ENCODE measurements at regions not wholly inside any gene's neighbourhood (a gene's known extent, or its start where the extent isn't known, plus 50 kb on each side); places are given as distances from the start of the nearest gene placed in this dataset.
"Not testable (repeated sequence)": the region's sequence is repeated elsewhere in the genome, so short reads cannot be mapped to it uniquely, and the experiment has no call there.

- no peaks in the 10 kb centered on the region for H3K9me3 ChIP-seq (ENCODE audit: low read length)
- no peaks in the 10 kb centered on the region for H3K36me3 ChIP-seq (ENCODE audit: insufficient read depth, low read length)
- TF ChIP-seq CTCF (IDR thresholded peaks at IDR 0.05; ENCODE audit: low read length), result no peak
- H3K9ac ChIP-seq (ENCODE audit: low read length), result no peak overlapping the region
- H3K4me2 ChIP-seq (ENCODE audit: low read length), result no peak overlapping the region
- H3K27ac ChIP-seq (ENCODE audit: low read depth, low read length, poor library complexity, severe bottlenecking), result no peak overlapping the region
- H2AFZ ChIP-seq (ENCODE audit: low read length), result no peak overlapping the region
- H4K20me1 ChIP-seq (ENCODE audit: insufficient read depth, low read length), result no peaks in the 10 kb centered on the region
- no peaks in the 10 kb centered on the region for H3F3A ChIP-seq (ENCODE audit: insufficient read depth, low read length)
- H3K4me1 ChIP-seq (ENCODE audit: insufficient read depth, low read length, severe bottlenecking), result no peaks in the 10 kb centered on the region
- H3K79me2 ChIP-seq (ENCODE audit: insufficient read depth, low read length), result no peaks in the 10 kb centered on the region
- no peaks in the 10 kb centered on the region for H3K9me2 ChIP-seq (ENCODE audit: low read depth, low read length)
- no peaks in the 10 kb centered on the region for H3K27me3 ChIP-seq (ENCODE audit: insufficient read depth, low read length)
- H3K4me3 ChIP-seq (ENCODE audit: low read depth, low read length, poor library complexity, severe bottlenecking), result no peak overlapping the region
Measured at GRCh38 chr4:82124932-82125786, 248.6 kb downstream of the HNRNPD start.

GRCh38 chr4:82124365-82124764, 249.4 kb downstream of the HNRNPD start:
- H3K9me2 ChIP-seq (ENCODE audit: low read depth, low read length), result no peaks in the 10 kb centered on the region
- no peak for TF ChIP-seq EZH2 (IDR thresholded peaks at IDR 0.05; ENCODE audit: borderline replicate concordance, low read length)
- TF ChIP-seq CTCF (IDR thresholded peaks at IDR 0.05; ENCODE audit: low read length), result no peak

DNA sequence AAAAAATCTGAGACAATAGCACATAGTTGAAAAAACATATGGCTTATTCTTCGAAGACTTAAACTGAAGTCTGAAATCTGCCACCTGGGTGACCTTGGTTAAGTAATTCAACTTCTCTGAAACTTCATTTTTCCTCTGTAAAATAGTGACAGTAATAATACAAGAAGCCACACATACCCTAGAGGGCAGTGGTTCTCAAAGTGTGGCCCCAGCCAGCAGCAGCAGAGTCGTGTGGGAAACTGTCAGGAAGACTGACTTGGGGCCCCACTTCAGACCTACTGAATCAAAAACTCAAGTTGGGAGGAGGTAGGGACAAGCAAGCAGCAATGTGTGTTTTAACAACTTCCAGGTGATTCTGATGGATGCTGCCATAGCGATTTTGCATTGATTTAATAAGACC, 249.9 kb downstream of the HNRNPD start:
- H3K4me1 ChIP-seq (ENCODE audit: insufficient read depth, low read length, severe bottlenecking), result no peaks in the 10 kb centered on the region
- H4K20me1 ChIP-seq (ENCODE audit: insufficient read depth, low read length), result no peaks in the 10 kb centered on the region
- H3K27me3 ChIP-seq (ENCODE audit: insufficient read depth, low read length), result no peaks in the 10 kb centered on the region
- H3K4me3 ChIP-seq (ENCODE audit: low read depth, low read length, poor library complexity, severe bottlenecking), result no peak overlapping the region
- no peak overlapping the region for H3K4me2 ChIP-seq (ENCODE audit: low read length)
- H2AFZ ChIP-seq (ENCODE audit: low read length), result no peak overlapping the region
- no peak; the same call in 1 of the 2 replicates for TF ChIP-seq CTCF (IDR thresholded peaks at IDR 0.05; ENCODE audit: low read length)
- TF ChIP-seq EZH2 (IDR thresholded peaks at IDR 0.05; ENCODE audit: borderline replicate concordance, low read length), result no peak
- no peaks in the 10 kb centered on the region for H3K36me3 ChIP-seq (ENCODE audit: insufficient read depth, low read length)
- no peak overlapping the region for H3K27ac ChIP-seq (ENCODE audit: low read depth, low read length, poor library complexity, severe bottlenecking)
- H3K9ac ChIP-seq (ENCODE audit: low read length), result no peak overlapping the region
- H3K9me2 ChIP-seq (ENCODE audit: low read depth, low read length), result no peaks in the 10 kb centered on the region
- H3K79me2 ChIP-seq (ENCODE audit: insufficient read depth, low read length), result no peaks in the 10 kb centered on the region
- no peaks in the 10 kb centered on the region for H3F3A ChIP-seq (ENCODE audit: insufficient read depth, low read length)
- no peaks in the 10 kb centered on the region for H3K9me3 ChIP-seq (ENCODE audit: low read length)

More at GRCh38 chr4:82124365-82124764, 249.4 kb downstream of the HNRNPD start:
- Histone ChIP-seq H3F3A (ENCODE audit: insufficient read depth, low read length) (no peaks in the 10 kb centered on the region), H3K4me3 (ENCODE audit: low read depth, low read length, poor library complexity, severe bottlenecking) (no peak overlapping the region), H3K4me1 (ENCODE audit: insufficient read depth, low read length, severe bottlenecking) (no peaks in the 10 kb centered on the region), H3K9me3 (ENCODE audit: low read length) (no peaks in the 10 kb centered on the region), H4K20me1 (ENCODE audit: insufficient read depth, low read length) (no peaks in the 10 kb centered on the region), H3K27ac (ENCODE audit: low read depth, low read length, poor library complexity, severe bottlenecking) (no peak overlapping the region), H3K4me2 (ENCODE audit: low read length) (no peak overlapping the region), H3K9ac (ENCODE audit: low read length) (no peak overlapping the region), H3K36me3 (ENCODE audit: insufficient read depth, low read length) (no peaks in the 10 kb centered on the region), H3K79me2 (ENCODE audit: insufficient read depth, low read length) (no peaks in the 10 kb centered on the region), H3K27me3 (ENCODE audit: insufficient read depth, low read length) (no peaks in the 10 kb centered on the region), H2AFZ (ENCODE audit: low read length) (no peak overlapping the region)

DNA sequence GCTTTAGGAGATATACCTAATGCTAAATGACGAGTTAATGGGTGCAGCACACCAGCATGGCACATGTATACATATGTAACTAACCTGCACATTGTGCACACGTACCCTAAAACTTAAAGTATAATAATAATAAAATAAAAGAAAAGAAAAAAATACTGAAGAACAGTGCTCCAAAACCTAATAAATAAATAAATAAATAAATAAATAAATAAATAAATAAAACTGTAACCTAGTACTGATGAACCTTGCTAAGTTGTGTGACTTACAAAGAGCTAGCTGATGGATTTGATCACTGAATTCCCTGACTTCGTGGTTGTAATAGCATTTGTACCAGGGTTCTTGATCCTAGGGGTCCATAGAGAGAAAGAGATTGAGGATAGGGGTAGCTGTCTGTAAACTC, 258.6 kb downstream of the HNRNPD start:
- H3K9me3 ChIP-seq (ENCODE audit: low read length); H3K4me1 ChIP-seq (ENCODE audit: insufficient read depth, low read length, severe bottlenecking); H3K4me3 ChIP-seq (ENCODE audit: low read depth, low read length, poor library complexity, severe bottlenecking); H3K4me2 ChIP-seq (ENCODE audit: low read length); H3K9ac ChIP-seq (ENCODE audit: low read length); H2AFZ ChIP-seq (ENCODE audit: low read length); H3K9me2 ChIP-seq (ENCODE audit: low read depth, low read length); H3K27me3 ChIP-seq (ENCODE audit: insufficient read depth, low read length); H4K20me1 ChIP-seq (ENCODE audit: insufficient read depth, low read length); H3K27ac ChIP-seq (ENCODE audit: low read depth, low read length, poor library complexity, severe bottlenecking); H3K79me2 ChIP-seq (ENCODE audit: insufficient read depth, low read length); H3F3A ChIP-seq (ENCODE audit: insufficient read depth, low read length); H3K36me3 ChIP-seq (ENCODE audit: insufficient read depth, low read length): not testable (repeated sequence)

Data from OCI-LY1 (cell line).